HEK293 (cell line): ENCODE measurements at regions not wholly inside any gene's neighbourhood (a gene's known extent, or its start where the extent isn't known, plus 50 kb on each side); places are given as distances from the start of the nearest gene placed in this dataset.

Experiments used
- CTCF ChIA-PET: fragments of 350-600 bp; formaldehyde crosslinking; extraction: SDS; loops from one replicate; lab custom pipeline; 2021; ENCODE audit warnings: antibody characterized with exemption; lab: Yijun Ruan, JAX
- POLR2A ChIA-PET: fragments of 300-600 bp; formaldehyde crosslinking; extraction: SDS; loops from one replicate; lab custom pipeline; 2020; ENCODE audit warnings: antibody characterized with exemption, inconsistent platforms; lab: Yijun Ruan, JAX
- H3K27ac ChIP-seq: fragments of 200-500 bp; sonication (Bioruptor generic); 2 replicates; pipeline ENCODE4 v1.5.1; 2014; ENCODE audit warnings: low read depth, low read length, control low read depth, inconsistent platforms; ENCODE audit errors: extremely low read depth
- H3K36me3 ChIP-seq, 2 experiments: fragments of 200-500 bp in 1 of 2; sonication (Bioruptor generic) in 1 of 2; 1 replicate in 1 of 2; 2 replicates in 1 of 2; pipeline ENCODE4 v1.5.1; 2014 to 2017; ENCODE audit warnings: inconsistent platforms in 2 of 2, low read length in 2 of 2; ENCODE audit not compliant: control insufficient read depth in 2 of 2, insufficient read depth in 1 of 2
- H3K4me1 ChIP-seq: fragments of 200-500 bp; sonication (Bioruptor generic); 2 replicates; pipeline ENCODE4 v1.5.1; 2014; ENCODE audit warnings: mild to moderate bottlenecking, low read length, inconsistent platforms; ENCODE audit not compliant: control insufficient read depth, insufficient read depth
- H3K4me3 ChIP-seq: 2 replicates; pipeline ENCODE4 v1.5.1; 2011; ENCODE audit warnings: low read depth, mild to moderate bottlenecking, control low read depth, low read length, moderate library complexity
- H3K9me3 ChIP-seq: fragments of 200-500 bp; sonication (Bioruptor generic); 2 replicates; pipeline ENCODE4 v1.5.1; 2014; ENCODE audit warnings: low read depth, low read length, inconsistent platforms; ENCODE audit not compliant: control insufficient read depth, insufficient read depth
- FEZF1 ChIP-seq: fragments of 450-650 bp; formaldehyde crosslinking; IDR thresholded peaks from 2 replicates; pipeline ENCODE4 v1.5.1; 2016; ENCODE audit warnings: missing biosample characterization, missing genetic modification characterization
- SP7 ChIP-seq: fragments of 450-650 bp; formaldehyde crosslinking; IDR thresholded peaks from 2 replicates; pipeline ENCODE4 v1.5.1; 2016; ENCODE audit warnings: missing biosample characterization, missing genetic modification characterization
- ZBTB7A ChIP-seq: fragments of 450-650 bp; formaldehyde crosslinking; IDR thresholded peaks from 2 replicates; pipeline ENCODE4 v1.5.1; 2016; ENCODE audit warnings: low read depth, missing biosample characterization, missing genetic modification characterization
- ZBTB8A ChIP-seq: fragments of 450-650 bp; formaldehyde crosslinking; IDR thresholded peaks from 2 replicates; pipeline ENCODE4 v1.5.1; 2016; ENCODE audit warnings: missing biosample characterization, missing genetic modification characterization
- ZNF169 ChIP-seq: fragments of 450-650 bp; formaldehyde crosslinking; IDR thresholded peaks from 2 replicates; pipeline ENCODE4 v1.5.1; 2016; ENCODE audit warnings: missing biosample characterization, missing genetic modification characterization
- ZNF239 ChIP-seq: fragments of 450-650 bp; formaldehyde crosslinking; IDR thresholded peaks from 2 replicates; pipeline ENCODE4 v1.5.1; 2016; ENCODE audit warnings: missing biosample characterization, missing genetic modification characterization
- ZNF433 ChIP-seq: fragments of 450-650 bp; formaldehyde crosslinking; IDR thresholded peaks from 2 replicates; pipeline ENCODE4 v1.5.1; 2016; ENCODE audit warnings: missing biosample characterization, missing genetic modification characterization, low read depth
- ZNF529 ChIP-seq: fragments of 450-650 bp; formaldehyde crosslinking; IDR thresholded peaks from 2 replicates; pipeline ENCODE4 v1.5.1; 2017; ENCODE audit warnings: missing genetic modification characterization, missing biosample characterization; ENCODE audit not compliant: insufficient replicate concordance
- ZNF629 ChIP-seq: fragments of 450-650 bp; formaldehyde crosslinking; IDR thresholded peaks from 2 replicates; pipeline ENCODE4 v1.5.1; 2017; ENCODE audit warnings: missing biosample characterization, missing genetic modification characterization
- TF ChIP-seq, protein P1 (sequence below): fragments of 450-650 bp; formaldehyde crosslinking; IDR thresholded peaks from 2 replicates; pipeline ENCODE4 v1.5.1; 2016; ENCODE audit warnings: missing biosample characterization, missing genetic modification characterization
- TF ChIP-seq, protein P2 (sequence below): fragments of 450-650 bp; formaldehyde crosslinking; IDR thresholded peaks from 2 replicates; pipeline ENCODE4 v1.5.1; 2016; ENCODE audit warnings: missing biosample characterization, missing genetic modification characterization
- TF ChIP-seq, protein P3 (sequence below): fragments of 450-650 bp; formaldehyde crosslinking; IDR thresholded peaks from 2 replicates; pipeline ENCODE4 v1.5.1; 2016; ENCODE audit warnings: missing biosample characterization, missing genetic modification characterization
- TF ChIP-seq, protein P4 (sequence below): fragments of 450-650 bp; formaldehyde crosslinking; IDR thresholded peaks from 2 replicates; pipeline ENCODE4 v1.5.1; 2017; ENCODE audit warnings: missing biosample characterization, missing genetic modification characterization
- TF ChIP-seq, protein P5 (sequence below): fragments of 450-650 bp; formaldehyde crosslinking; IDR thresholded peaks from 2 replicates; pipeline ENCODE4 v1.5.1; 2016; ENCODE audit warnings: missing biosample characterization, missing genetic modification characterization

DNA sequence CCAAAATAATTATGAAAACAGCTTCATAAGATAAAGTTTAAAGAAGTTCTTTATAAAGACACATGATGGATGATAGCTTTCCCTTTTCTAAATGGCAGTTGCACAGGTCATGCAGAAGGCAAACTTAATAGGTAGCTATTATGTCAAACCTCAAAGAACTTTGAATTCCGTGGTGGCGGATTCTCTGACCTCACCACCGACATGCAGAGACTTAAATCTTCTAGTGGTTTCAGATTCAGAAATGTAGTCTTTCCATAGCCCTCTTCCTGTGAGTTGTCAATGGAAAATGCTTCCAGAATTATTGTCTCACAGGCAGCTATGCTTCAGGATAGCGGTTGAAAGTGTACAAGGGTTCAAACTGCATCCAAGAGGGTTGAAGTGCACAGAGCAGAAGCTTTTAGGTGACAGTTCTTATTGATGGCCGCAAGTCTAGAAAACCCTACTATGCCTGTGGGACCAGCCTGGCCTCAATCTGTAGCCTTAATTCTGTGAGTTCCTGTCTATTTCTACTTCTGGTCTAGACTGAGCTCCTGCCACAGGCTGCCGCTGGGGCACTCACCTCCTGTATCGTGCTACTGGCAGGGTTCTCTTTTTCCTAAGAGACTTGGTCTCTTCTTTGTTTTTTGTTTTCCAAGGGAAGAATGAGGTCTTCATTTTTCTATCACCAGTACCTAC lies 117.0 kb upstream of the ERRFI1 start:
- CTCF ChIA-PET = interaction anchor here (0.5 to 0.9 kb wide), 5 partner anchors 9 to 496 kb away, joined by 3 to 4 read pairs (median 3); no protein-coding TSS in a partner anchor
- no peaks in the 10 kb centered on the region for H3K36me3 ChIP-seq
- TF ChIP-seq ZNF629 (tag by site-specific recombination) = peak; percentile 27; the same call in 1 of the 2 replicates
- no peak for TF ChIP-seq ZNF169 (tag by site-specific recombination)
- no peak for TF ChIP-seq ZBTB7A (tag by site-specific recombination)
- TF ChIP-seq FEZF1 (tag by site-specific recombination) = peak; percentile 6; the same call in 1 of the 2 replicates
- TF ChIP-seq ZBTB8A (tag by site-specific recombination) = no peak
- no peak for TF ChIP-seq ZNF433 (tag by site-specific recombination)
- TF ChIP-seq, protein P1, sequence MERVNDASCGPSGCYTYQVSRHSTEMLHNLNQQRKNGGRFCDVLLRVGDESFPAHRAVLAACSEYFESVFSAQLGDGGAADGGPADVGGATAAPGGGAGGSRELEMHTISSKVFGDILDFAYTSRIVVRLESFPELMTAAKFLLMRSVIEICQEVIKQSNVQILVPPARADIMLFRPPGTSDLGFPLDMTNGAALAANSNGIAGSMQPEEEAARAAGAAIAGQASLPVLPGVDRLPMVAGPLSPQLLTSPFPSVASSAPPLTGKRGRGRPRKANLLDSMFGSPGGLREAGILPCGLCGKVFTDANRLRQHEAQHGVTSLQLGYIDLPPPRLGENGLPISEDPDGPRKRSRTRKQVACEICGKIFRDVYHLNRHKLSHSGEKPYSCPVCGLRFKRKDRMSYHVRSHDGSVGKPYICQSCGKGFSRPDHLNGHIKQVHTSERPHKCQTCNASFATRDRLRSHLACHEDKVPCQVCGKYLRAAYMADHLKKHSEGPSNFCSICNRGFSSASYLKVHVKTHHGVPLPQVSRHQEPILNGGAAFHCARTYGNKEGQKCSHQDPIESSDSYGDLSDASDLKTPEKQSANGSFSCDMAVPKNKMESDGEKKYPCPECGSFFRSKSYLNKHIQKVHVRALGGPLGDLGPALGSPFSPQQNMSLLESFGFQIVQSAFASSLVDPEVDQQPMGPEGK (tag by site-specific recombination) = no peak
- TF ChIP-seq SP7 (tag by site-specific recombination) = peak; percentile 85
- TF ChIP-seq ZNF239 (tag by site-specific recombination) = no peak
- TF ChIP-seq ZNF529 (tag by site-specific recombination) = no peak
- TF ChIP-seq, protein P2, sequence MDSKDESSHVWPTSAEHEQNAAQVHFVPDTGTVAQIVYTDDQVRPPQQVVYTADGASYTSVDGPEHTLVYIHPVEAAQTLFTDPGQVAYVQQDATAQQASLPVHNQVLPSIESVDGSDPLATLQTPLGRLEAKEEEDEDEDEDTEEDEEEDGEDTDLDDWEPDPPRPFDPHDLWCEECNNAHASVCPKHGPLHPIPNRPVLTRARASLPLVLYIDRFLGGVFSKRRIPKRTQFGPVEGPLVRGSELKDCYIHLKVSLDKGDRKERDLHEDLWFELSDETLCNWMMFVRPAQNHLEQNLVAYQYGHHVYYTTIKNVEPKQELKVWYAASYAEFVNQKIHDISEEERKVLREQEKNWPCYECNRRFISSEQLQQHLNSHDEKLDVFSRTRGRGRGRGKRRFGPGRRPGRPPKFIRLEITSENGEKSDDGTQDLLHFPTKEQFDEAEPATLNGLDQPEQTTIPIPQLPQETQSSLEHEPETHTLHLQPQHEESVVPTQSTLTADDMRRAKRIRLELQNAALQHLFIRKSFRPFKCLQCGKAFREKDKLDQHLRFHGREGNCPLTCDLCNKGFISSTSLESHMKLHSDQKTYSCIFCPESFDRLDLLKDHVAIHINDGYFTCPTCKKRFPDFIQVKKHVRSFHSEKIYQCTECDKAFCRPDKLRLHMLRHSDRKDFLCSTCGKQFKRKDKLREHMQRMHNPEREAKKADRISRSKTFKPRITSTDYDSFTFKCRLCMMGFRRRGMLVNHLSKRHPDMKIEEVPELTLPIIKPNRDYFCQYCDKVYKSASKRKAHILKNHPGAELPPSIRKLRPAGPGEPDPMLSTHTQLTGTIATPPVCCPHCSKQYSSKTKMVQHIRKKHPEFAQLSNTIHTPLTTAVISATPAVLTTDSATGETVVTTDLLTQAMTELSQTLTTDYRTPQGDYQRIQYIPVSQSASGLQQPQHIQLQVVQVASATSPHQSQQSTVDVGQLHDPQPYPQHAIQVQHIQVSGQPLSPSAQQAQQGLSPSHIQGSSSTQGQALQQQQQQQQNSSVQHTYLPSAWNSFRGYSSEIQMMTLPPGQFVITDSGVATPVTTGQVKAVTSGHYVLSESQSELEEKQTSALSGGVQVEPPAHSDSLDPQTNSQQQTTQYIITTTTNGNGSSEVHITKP (tag by site-specific recombination) = no peak
- TF ChIP-seq, protein P3, sequence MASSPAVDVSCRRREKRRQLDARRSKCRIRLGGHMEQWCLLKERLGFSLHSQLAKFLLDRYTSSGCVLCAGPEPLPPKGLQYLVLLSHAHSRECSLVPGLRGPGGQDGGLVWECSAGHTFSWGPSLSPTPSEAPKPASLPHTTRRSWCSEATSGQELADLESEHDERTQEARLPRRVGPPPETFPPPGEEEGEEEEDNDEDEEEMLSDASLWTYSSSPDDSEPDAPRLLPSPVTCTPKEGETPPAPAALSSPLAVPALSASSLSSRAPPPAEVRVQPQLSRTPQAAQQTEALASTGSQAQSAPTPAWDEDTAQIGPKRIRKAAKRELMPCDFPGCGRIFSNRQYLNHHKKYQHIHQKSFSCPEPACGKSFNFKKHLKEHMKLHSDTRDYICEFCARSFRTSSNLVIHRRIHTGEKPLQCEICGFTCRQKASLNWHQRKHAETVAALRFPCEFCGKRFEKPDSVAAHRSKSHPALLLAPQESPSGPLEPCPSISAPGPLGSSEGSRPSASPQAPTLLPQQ (tag by site-specific recombination) = no peak
- TF ChIP-seq, protein P4, sequence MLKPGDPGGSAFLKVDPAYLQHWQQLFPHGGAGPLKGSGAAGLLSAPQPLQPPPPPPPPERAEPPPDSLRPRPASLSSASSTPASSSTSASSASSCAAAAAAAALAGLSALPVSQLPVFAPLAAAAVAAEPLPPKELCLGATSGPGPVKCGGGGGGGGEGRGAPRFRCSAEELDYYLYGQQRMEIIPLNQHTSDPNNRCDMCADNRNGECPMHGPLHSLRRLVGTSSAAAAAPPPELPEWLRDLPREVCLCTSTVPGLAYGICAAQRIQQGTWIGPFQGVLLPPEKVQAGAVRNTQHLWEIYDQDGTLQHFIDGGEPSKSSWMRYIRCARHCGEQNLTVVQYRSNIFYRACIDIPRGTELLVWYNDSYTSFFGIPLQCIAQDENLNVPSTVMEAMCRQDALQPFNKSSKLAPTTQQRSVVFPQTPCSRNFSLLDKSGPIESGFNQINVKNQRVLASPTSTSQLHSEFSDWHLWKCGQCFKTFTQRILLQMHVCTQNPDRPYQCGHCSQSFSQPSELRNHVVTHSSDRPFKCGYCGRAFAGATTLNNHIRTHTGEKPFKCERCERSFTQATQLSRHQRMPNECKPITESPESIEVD = peak; percentile 29; the same call in 1 of the 2 replicates
- TF ChIP-seq, protein P5, sequence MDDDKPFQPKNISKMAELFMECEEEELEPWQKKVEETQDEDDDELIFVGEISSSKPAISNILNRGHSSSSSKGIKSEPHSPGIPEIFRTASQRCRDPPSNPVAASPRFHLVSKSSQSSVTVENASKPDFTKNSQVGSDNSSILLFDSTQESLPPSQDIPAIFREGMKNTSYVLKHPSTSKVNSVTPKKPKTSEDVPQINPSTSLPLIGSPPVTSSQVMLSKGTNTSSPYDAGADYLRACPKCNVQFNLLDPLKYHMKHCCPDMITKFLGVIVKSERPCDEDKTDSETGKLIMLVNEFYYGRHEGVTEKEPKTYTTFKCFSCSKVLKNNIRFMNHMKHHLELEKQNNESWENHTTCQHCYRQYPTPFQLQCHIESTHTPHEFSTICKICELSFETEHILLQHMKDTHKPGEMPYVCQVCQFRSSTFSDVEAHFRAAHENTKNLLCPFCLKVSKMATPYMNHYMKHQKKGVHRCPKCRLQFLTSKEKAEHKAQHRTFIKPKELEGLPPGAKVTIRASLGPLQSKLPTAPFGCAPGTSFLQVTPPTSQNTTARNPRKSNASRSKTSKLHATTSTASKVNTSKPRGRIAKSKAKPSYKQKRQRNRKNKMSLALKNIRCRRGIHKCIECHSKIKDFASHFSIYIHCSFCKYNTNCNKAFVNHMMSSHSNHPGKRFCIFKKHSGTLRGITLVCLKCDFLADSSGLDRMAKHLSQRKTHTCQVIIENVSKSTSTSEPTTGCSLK (tag by site-specific recombination) = no peak
- TF ChIP-seq, all 188 proteins: peak for 4
- POLR2A ChIA-PET = interaction anchor here (0.6 to 1.7 kb wide), 2 partner anchors 12 to 106 kb away, joined by 3 to 4 read pairs; no protein-coding TSS in a partner anchor
- no peaks in the 10 kb centered on the region for H3K9me3 ChIP-seq
- H3K4me3 ChIP-seq = no peak overlapping the region
- no peak overlapping the region for H3K27ac ChIP-seq
- no peaks in the 10 kb centered on the region; the same call in 1 of the 2 replicates for H3K4me1 ChIP-seq
